T follicular helper cell (primary cell): ENCODE measurements at regions not wholly inside any gene's neighbourhood (a gene's known extent, or its start where the extent isn't known, plus 50 kb on each side); places are given as distances from the start of the nearest gene placed in this dataset.
"Not testable (repeated sequence)": the region's sequence is repeated elsewhere in the genome, so short reads cannot be mapped to it uniquely, and the experiment has no call there.

Experiments used
- DNase-seq: peaks from one replicate; pipeline ENCODE4 v3.0.0-alpha.2; 2020; ENCODE audit warnings: low read depth

GRCh38 chr12:9367828-9368227 lies 159.6 kb upstream of the PZP start:
- DNase-seq, result no peak

- no peak for DNase-seq
These were observed 159.0 kb upstream of the PZP start for GRCh38 chr12:9367201-9367600.

GRCh38 chr12:9365296-9365695 lies 157.1 kb upstream of the PZP start:
- no peak for DNase-seq

- DNase-seq, result no peak
These were observed 156.3 kb upstream of the PZP start for GRCh38 chr12:9364224-9365176.

DNA sequence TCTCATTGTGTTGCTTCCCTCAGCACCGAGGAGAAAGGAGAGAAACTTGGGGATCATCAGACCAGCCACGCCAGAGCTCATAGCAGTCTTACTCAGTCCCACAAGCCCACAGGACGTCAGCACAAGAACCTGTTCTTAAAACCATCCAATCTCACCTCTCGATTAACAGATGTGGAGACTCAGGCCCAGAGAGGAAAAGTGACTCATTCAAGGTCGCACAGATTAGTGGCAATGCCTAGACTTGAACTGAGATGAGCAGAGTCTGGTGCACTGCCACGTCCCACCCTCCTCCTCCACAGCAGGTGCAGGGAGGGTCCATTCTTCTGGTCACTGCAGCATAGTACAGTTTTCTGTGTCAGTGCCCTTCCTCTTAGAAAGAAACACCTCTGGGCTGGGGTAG lies 154.9 kb upstream of the PZP start:
- DNase-seq, result no peak

GRCh38 chr12:9361879-9362326 lies 153.7 kb upstream of the PZP start:
- no peak for DNase-seq

DNA sequence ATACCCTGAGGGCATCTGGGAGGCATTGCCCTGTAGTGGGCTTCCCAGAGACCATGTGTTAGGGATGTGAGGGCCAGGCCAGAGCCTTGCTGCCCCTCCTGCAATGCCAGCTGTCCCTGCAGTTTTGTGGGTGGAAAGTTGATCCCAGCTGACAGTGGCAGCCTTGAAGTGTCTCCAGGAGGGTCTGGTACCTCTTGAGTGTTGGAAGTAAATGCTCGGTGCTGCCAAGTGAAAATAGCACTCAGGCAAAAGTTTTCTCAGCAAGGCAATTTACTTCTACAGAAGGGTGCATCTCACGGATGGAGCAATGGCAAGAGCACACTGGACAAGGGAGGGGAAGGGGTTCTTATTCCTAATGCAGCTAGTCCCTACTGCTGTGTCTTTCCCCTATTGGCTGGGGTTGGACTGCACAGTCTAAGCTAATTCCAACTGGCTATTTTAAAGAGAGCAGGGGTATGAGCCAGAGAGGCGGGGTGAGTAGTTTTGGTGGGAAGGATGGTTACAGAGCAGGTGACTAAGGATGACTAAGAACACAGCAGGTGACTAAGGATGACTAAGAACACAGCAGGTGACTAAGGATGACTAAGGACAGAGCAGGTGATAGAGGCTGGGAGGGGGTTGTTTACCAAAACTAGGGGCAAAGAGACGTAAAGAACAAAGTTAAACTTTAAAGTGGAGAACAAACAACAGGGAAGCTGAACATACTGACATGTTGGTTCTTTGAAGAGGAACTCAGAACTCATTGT lies 146.0 kb upstream of the PZP start:
- not testable (repeated sequence) for DNase-seq

- DNase-seq, result no peak
These were observed 142.9 kb upstream of the PZP start for GRCh38 chr12:9351136-9351535.

GRCh38 chr12:9349888-9350885 lies 142.0 kb upstream of the PZP start:
- DNase-seq, result no peak

DNA sequence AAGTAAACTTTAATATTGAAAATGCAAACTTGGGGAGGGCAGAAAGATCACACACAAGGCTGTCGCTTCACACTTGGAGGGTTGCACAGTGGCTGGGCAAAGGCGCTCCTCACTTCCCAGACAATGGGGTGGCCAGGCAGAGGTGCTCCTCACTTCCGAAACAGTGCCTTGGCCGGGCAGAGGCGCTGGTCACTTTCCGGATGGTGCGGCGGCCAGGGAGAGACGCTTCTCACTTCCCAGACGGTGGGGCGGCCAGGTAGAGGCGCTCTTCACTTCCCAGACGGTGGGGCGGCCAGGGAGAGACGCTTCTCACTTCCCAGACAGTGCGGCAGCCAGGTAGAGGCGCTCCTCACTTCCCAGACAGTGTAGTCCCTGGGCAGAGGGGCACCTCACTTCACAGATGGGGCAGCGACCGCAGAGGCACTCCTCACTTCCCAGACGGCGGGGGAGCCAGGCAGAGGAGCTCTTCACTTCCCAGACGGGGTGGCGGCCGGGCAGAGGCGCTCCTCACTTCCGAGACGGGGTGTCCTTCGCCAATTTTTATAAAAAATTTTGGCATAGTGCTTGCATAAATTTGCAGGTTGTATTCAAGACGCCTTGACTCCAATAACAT lies 140.8 kb upstream of the PZP start:
- no peak for DNase-seq

- no peak for DNase-seq
These were observed 139.3 kb upstream of the PZP start for GRCh38 chr12:9347328-9348127.

DNA sequence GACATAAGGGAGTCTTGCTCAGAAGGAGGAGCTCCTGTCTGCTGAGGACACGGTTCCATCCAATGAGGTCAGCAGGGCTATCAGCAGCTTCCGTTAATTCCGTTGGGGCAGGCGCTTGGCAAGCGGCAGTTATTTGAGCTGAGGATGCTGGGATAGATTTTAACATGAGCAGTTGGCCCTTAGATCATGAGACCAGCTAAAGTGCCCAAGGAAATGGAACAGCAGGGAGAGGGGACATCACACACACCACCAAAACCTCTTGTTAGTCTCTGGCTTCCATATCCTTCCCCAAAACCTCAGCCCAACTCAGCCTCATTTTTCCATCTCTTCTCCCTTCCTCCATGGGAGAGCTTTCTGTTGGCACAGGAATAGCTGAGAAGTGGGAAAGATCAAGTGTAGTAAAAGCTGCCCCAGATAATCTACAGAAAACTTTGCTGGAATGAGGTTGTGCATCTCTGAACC lies 138.7 kb upstream of the PZP start:
- DNase-seq, result no peak

DNA sequence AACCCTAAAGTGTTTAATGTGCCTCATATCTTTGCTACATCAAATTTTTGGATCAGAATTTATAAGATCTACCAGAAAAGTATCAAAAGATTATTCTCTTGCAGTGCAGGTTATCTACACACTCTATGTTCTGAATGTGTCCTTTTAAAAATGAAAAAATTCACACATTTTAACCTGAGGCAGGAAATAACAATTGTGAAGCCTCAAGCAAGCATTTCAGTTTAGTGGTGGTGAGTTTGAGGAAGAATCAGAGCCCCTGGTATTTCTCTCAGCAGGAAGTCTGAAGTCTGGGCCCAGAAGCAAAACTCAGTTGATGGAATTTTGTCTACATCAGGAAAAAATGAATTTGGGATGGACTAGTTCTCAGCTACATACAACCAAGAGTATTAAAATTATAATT lies 137.0 kb upstream of the PZP start:
- DNase-seq, result no peak

GRCh38 chr12:9344541-9344940 lies 136.3 kb upstream of the PZP start:
- DNase-seq, result no peak

- DNase-seq, result no peak
These were observed 135.5 kb upstream of the PZP start for GRCh38 chr12:9343731-9344130.

DNA sequence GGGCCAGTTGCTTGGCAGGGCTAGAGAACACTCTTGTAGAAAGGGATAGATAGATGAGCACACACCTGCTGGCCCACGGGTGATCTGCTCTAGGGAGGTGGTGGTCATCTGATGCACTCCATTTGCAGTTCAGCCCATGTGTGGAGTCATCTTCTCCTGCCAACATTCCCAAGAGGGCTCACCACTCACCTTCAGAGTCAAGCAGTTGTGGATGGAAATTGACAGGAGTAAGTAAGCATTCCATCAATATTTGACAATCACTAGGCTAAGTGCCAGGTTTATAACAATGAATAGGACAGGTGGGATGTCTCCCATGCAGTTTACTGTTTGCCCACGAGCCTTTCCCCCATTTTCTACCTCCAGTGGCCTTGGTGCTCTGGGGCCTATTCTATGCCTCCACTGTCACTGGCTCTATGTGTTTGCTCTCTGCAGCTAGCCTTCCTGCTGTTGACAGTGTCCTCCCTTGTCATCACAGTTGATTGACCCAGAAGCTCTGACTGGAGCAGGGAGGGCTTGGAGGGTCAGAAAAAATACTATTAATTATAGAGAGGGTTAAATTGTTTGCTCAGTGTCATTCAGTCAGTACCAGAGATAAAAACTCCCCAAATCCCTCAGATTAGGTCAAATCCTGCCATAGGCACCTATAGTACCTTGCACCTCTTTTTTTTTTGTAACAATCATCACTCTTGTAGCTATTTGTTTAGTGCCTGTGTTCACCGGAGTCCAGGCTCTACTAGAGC lies 134.6 kb upstream of the PZP start:
- no peak for DNase-seq

DNA sequence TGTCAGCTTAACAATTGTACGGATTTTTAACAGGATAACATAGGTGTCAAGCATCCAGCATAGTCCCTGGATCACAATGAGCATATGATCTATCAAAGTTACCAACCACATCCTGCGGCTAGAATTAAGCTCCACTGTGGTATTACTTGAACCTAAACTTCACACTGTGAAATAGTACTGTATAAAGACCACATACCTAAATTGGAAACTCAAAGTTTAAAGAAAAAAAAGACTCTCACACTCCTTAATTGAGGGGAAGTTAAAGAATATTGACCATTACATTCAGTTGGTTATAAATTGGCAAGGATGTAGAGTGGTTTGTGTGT lies 133.0 kb upstream of the PZP start:
- DNase-seq, result no peak

DNA sequence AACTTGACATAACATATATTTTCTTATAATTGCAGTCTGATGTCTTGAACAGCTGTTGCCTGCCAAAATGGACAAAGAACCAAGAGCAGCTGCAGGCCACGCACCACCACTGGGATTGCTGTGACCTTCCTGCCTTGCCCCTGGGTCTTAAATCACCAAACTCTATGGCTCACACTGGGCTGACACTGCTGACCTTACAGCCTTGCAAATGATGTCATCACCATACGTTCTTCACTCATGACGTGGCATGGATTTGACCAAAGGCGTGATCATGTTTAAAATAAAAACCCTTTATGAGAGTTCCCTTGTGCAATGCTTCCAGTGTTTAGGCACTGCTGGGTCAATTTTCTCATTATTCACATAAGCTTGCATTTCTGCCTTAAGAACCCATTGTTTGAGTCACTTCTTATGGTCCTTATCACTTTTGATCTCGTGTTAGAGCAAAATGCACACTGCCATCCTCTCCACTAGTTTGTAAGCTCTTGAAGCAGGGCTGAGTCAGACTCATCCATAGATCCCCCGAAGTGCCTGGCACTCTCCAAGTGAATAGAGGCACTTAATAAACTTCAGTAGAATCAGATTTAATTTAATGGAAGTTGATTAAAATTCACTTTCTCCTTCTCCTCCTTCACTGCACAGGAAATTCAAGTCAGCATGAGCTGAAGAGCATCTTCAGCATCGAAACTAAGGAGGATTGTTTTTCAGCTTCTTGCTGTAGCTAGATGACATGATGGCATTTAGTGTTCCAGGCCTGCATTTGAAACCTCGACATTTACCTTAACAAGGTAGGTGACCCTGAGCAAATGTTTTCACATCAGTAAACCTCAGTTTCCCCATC lies 132.4 kb upstream of the PZP start:
- no peak for DNase-seq

DNA sequence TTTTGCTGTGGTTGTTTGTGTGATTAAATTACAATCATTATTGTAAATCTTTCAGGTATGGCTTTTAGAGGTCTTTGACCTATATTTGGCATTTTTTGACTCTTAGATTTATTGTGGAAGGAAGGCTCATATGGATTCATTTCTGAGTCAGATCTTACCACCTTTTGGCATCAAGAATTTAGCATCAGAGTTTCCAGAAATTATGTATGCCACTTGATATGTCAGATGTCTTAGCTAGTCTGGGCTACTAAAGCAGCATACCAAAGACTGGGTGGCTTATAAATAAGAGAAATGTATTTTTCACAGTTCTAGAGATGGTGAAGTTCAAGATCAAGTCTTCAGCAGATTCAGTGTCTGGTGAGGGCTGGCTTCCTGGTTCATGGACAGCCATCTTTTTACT lies 129.5 kb upstream of the PZP start:
- no peak for DNase-seq
